GM21447 (cell line): ENCODE measurements at regions not wholly inside any gene's neighbourhood (a gene's known extent, or its start where the extent isn't known, plus 50 kb on each side); places are given as distances from the start of the nearest gene placed in this dataset.

Experiments
- ATAC-seq: cut with Tn5 transposase; IDR thresholded peaks from one replicate; pipeline ENCODE4 v1.9.1; 2021; ENCODE audit not compliant: unreplicated experiment

DNA sequence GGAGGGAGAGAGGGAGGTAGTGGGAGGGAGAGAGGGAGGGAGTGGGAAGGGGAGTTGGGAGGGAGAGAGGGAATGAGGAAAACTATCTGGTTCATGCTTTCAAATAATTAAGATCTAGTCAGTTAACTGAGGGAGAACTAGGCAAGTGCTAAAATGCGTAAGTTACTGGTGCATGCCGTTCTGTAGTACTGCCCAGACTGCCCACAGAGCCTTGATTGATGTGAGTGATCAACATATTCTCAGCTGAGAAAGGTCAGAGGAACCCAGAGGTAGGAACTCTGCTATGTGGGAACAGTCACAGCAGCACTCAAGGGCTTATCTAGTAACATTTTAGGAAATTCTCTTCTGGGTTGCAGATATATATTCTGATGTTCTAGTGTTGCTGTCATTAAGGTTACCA, 149.8 kb upstream of the ROBO1 start:
- no peak for ATAC-seq

DNA sequence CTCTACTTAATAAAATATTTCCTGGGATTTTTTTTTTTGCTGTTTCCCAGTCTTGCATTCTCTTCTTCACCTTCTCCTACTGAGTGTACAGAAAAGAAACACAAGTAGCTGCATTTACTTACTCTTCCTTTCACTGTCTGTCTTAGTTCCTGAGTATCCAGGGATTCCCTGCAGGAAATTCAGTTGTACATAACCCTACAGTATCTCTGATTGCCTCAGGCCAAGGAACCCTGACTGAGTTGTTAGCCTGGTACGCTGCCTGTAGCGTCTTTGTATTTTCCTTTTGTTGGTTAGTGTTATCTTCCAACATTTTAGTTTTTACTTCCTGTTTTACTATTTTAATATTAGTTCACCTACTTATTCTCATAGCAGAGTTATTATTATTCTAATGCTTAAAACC, 142.5 kb upstream of the ROBO1 start:
- no peak for ATAC-seq

DNA sequence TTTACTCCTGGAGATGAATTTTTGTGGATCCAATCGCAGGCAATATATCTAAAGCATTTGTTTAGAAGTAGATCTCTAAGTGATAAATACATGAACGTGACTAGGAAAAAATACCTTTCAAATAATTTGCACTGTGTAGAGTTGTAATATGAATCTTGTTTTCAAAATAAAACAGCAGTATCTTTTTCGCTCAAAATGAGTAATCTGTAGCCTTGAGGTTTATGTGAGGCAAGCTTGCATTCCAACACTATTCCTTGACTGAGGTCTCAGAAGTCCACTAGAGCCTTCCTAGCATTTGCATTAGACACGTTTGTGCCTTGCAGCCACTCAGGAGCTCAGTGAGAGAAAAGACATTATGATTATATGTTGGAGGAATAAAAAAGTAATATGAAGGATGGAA, 138.3 kb upstream of the ROBO1 start:
- no peak for ATAC-seq

DNA sequence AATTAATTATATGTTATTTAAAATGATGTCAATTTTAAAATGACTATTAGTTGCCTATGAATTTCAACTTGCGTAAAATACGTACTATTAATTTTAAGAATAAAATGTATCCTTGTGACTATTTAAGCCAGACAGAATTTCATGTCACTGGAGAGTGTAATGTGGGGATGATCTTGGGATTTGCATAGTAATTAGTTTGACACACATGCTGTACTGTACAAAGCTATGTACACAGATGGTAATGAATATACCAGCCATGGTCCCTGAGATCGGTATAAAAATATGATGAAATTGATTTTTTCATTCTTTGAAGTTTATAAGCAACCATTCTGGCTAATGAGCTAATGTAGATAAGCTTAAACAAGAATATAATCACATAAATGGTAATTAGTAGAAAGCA, 134.4 kb upstream of the ROBO1 start:
- ATAC-seq: no peak

DNA sequence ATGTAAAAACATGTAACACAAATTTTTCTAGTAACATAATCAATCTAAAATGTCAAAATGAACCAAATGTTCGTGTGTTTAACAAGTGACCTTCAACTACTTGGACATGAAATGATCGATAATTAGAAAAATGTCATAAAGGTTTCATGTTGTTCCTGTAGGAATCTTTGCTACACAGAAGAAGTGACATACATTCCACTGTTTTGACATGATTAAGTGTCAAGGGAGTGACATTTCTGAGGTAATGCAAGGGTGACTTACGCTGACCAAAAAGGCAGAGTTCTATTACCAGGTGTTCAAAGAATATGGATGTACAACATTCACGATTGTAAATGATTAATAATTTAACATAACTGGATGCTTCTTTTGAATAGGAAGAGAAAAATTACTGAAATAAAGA, 131.1 kb upstream of the ROBO1 start:
- ATAC-seq: no peak

DNA sequence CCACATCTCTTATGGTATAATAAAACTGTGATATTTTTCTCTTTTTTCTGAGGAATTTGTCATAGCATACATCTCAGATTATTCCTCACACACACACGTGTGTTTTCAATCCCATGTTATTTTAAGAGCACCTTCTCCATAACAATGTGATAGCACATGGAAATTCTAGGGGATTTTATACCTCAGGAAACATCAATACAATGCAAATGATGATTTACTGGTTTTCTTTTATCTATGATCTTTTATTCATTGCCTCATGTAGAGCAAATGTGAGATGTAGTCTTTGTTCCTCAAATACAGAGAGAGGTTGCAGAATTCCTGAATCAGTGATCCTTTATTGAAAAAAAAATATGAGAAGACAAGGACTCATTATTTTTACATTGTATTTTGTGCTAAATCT, 128.3 kb upstream of the ROBO1 start:
- ATAC-seq: no peak

DNA sequence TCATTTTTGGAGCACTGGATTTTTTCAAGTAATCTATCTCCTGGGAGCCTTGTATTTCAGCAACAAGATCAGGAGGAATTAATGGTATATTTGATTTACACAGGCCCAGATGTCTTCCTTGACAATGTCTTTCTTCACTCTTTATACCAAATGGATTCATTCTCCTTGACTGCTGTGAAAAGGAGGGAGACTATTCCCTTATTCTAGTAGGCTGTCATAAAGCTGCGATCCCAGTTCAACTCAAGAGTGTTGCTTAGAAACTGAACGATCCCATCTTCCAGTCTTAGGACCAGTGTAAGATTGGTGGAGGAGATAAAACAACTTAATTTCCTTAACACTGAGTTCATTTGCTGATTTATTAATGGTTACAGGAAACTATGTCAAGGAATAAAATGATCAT, 119.4 kb upstream of the ROBO1 start:
- ATAC-seq: no peak

DNA sequence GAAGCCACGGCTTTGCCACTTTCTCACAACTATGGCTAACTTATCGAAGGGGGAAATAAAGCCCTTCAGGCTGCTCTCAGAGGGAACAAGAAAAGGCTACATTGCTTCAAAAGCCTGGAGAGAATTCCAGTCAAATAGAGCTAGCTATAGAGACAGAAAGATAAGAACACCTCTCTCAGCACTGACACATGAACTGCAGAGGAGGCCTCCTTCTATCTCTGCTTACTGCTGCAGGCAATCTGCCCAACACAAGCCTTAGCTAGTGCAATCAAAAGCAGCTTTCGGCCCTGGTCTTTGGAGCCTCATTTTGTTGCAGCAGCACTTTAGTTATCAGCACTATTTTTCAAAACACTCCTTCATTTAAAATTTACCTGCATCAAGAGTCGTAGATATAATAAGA, 118.4 kb upstream of the ROBO1 start:
- no peak for ATAC-seq

DNA sequence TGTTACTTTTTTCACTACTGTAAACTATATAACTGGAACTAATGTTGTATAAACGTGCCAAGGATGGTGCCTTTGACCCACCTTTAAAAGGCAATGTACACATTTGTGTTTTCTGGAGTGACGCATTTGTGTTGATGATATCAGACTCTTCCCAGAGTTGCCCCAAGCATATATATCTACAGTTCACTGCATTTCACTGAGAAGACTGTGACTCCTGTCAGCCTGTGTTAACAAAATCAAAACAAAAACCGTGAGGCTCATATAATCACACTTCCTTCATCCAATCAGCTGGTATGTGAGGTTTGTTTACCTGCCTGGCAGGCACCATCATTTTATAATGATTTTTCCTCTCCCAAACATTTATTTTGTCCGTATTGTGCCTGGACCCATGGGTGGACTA, 117.6 kb upstream of the ROBO1 start:
- no peak for ATAC-seq

DNA sequence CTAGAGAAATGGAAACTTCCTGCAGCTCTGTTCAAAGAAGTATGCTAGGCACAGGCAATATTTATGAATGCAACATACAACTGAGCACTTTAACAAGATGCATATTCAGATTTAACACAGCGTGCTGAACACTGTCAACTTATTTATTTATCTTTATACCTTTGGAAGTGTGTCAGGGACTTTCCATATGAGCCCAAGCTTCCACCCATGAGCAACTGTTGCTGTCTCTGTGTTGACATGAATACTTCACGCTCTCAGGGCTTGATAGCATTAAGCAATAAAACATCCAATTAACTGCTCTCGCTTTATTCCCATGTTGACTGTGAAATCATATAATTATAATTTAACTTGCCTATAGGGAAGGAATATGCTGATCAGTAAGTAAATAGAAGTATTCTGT, 116.6 kb upstream of the ROBO1 start:
- no peak for ATAC-seq

DNA sequence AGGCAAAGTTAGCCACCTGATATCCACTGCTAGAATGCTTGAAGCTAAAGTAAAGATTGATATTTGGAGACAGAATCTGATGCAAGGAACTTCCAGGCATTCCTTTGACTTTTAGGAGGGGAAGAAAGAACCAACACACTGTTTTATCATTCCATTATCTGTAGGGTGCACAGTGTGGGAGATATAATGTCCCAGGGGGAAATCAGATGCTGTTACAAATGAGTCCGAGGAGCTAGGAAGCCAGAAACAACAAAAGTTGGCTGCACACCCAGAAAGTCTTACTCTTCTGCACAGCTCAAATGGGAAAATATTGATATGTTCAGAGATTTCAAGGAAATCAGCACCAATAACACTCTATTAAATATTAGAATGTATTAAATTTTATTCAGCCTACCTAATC, 113.6 kb upstream of the ROBO1 start:
- no peak for ATAC-seq

DNA sequence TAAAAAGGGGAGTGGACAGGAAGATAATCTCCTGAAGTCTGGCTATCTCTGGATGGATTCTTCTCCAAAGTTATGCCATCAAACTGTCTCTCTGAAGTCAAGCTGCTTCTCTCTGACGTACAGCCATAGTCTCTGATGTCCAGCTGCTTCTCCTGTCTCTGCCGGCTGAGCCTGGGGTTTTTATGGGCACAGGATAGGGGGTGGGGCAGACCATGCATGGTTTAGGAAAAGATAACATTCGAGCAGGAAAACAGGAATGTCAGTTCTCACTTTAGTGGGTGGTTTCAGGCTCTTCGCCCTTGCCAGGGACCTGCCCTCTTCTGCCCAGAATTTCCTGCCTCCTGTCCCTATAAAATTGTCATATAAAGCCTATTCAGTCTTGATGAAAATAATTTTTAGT, 110.9 kb upstream of the ROBO1 start:
- no peak for ATAC-seq

DNA sequence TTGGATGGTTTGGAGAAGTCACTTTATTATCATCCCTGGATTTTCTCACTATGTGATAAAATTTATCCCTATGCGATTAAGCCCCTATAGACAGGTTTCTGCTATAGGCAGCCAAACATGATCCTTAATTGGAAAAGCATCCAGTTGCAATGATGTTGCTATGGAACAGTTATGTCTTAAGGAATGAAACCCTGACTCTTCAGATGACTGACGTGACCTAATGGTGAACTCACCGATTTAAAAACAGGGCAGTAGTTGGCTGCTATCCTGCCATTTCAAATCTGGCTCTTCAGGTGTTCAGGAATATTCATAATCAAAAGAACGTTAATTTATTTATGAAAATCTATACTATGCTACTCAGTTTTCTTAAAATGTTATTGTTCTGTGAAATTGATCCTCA, 106.8 kb upstream of the ROBO1 start:
- ATAC-seq: no peak

DNA sequence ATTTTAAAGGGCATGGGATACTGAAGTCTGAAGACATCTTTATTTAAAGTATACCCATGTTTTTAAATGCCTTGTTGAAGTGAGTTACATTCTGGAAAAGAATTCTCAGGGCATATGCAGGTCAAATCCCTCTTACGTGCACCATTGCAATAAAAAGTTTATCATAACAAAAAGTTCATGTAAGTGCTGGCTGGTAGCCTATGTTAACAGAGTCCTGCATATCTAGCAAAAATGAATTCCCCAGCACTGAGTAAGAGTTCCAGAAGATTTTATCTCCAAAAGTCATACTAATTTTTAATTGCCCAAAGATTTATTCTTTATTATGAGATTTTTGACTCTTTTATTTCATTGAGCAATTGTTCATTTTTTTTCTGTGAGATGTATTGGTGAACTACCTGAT, 104.7 kb upstream of the ROBO1 start:
- no peak for ATAC-seq

DNA sequence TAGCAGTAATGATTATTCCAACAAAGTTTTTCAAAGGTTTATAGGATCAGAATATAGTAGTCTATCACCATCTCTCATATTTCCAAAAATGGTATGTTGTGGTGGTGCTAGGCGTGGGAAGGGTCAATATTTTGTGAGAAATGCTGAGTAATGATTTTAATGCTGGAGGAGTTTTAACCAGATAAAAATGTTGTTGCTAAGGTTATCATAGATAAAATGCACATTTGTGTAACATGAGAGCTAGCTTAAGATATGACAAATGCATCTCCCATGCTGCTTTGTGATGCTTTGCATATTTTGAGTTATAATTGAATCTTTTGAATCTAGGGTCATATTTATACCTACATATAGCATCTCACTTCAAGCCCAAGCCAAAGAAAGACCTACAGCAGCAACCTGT, 103.9 kb upstream of the ROBO1 start:
- no peak for ATAC-seq

DNA sequence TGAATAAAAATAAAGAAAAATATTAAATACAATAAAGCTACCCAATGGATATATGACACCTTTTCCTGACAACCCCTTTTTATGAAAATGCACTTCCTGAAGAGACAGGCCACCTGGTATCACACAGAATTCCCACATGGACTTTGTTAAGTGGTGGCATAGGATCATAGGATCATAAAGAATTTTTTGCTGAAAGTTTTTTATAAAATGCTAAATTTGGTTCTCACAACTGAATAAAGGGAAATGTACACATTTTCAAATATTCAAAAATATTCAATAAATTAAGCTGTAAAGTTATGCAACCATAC, 102.5 kb upstream of the ROBO1 start:
- no peak for ATAC-seq

DNA sequence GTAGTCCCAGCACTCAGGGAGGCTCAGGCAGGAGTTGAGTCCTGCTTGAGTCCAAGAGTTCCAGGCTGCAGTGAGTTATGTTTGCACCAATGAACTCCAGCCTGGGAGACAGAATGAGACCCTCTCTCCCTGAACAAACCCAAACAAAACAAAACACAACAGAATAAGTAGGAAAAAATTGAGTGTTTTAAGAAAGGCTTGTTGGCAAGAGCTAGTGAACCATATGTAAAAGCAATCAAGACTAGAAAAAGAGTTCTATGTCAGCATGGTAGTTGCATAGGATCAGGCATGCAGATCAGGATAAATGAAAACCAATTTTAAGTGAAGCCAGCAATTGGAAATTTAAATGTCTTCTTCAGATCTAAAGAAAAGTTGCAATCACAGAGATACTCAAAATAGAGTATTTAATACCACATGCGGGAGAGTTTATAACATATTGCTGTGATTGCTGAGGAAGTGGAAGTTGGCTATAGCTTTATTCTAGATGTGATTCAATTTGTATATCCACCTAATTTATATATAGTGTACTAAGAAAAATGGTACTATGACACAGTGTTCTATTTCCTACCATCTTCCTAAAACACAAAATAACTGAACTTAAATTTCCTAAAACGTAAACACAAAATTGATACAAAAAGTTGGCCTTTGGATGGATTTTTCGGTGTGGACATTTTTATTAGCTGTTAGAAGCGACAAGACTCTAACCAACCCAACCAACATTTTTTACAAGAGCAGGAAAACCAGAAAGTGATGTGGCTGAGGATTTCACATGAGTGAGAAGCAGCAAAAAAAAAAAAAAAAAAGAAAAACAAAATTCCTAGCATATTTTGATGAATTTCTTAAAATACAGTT, 101.9 kb upstream of the ROBO1 start:
- no peak for ATAC-seq

DNA sequence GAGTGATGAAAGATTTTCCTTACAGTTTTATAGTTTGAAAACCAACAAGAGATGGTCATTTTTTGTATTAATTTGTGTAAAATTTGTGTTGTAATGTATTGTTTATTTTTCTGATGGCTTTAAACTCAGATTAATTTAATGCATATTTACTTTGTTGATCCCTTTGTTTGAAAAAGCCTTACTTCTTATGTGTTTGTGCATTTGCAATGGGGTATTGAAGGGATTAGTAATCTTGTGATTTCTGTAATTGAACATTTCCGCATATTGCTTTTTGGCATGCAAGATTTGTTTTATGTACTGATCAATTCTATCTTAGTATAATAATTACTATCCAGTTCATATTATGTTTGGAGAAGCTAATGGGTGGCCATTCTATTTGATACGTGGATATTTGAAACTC, 98.4 kb upstream of the ROBO1 start:
- ATAC-seq: no peak

DNA sequence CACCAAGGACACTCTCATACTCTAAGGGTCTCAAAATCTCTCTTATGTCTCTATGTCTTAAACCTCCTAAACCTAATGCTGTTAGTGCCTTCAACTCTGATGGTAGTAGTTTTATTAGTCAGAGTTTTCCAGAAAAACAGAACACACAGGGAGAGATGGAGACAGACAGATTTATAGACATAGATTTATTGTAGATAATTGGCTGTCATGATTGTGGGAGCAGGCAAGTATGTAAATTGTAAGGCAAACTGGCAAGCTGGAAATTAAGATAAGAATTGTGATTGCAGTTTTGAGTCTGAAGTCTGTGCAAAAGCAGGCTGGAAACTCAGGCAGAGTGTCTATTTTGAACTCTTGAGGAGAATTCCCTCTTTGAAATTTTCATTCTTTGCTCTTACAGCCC, 96.3 kb upstream of the ROBO1 start:
- ATAC-seq: no peak

DNA sequence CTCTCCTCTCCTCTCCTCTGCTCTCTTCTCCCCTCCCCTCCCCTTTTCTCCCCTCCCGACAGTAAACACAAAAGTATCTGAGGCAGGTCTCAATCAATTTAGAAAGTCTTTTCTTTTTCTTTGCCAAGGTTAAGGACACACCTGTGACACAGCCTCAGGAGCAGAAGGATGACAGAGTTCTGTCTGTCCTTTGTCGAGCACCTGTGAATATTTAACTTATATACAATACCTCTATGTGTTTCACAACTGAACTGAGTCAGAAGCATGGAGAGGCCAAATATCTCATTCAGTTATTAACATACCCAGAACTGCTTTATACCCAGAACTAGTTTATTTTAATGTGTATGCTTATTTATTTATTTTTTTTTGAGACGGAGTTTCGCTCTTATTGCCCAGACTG, 81.1 kb upstream of the ROBO1 start:
- ATAC-seq: no peak

DNA sequence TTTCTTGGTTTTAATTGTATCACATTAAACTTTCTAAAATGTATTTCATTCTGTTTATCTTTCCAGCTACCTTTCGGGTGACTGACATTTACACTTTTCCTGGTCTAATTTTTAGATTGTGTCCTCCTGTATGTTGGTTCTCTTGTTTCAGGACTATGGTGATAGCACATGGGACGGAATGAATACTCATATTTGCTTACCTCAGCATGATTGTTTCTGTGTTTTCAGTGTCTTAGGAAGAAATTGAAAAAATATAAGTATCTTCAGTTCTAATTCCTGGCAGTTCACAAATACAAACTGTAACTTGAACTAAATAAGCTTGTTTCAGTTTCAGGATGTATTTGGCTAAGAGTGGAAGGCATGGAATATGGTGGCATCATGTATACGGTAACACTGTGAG, 80.1 kb upstream of the ROBO1 start:
- ATAC-seq: no peak

DNA sequence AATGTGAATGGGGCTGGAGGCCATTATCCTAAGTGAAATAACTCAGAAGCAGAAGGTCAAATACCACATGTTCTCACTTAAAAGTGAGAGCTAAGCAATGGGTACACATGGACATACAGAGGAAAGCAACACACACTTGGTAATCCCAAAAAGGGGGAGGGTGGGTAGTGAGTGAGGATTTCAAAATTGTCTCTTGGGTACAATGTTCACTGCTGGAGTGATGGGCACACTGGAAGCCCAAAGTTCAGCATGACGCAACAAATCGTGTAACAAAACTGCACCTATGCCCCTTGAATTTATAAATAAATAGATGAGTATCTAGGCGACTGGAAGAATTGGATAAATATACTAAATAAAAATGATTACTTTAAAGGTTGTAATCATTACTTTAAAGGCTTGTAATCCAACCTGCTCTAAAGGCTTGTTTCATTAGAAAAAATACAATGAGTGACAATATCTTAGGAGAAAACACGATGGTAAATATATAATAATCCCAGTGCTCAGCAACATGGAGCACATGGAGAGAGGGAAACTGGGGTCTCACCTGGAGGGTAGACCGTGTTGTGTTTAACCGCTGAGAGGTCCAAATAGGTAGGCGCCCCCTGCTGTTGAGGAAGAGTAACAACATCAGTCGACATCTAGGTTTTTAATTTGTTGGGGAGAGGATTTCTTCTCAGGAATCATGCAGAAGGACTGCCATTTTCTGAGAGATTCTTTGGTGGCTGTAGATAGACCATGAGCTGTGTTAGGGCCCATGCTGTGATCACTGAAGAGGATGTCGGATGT, 78.5 kb upstream of the ROBO1 start:
- ATAC-seq: no peak

DNA sequence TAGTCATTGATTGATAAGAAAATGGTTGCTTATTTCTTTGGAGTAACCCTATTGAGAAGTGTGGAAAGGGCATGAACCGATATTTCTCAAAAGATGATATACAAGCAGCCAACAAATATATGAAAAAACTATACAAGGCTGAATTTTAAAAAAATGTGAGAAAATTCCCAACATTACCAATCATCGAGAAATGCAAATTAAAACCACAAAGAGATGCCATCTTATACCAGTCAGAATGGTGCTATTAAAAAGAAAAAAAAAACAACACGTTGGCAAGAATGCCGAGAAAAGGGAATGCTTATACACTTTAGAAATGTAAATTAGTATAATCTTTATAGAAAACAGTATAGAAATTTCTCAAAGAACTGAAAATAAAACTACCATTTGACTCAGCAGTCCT, 77.7 kb upstream of the ROBO1 start:
- no peak for ATAC-seq
